ENCODE measurements at regions not wholly inside any gene's neighbourhood (a gene's known extent, or its start where the extent isn't known, plus 50 kb on each side); places are given as distances from the start of the nearest gene placed in this dataset.

- H3K9me3 ChIP-seq = peaks cover 3% of the 10 kb centered on the region; the same call in 1 of the 3 replicates
- H3K27ac ChIP-seq = no peak overlapping the region
- ATAC-seq (no peak), FAIRE-seq (no peak), DNase-seq (ENCODE audit: low read depth in 1 of 2, low spot score in 1 of 2) (no peak)
- no peak overlapping the region for H3K4me3 ChIP-seq
- no peaks in the 10 kb centered on the region for H3K4me1 ChIP-seq
- H3K4me2 ChIP-seq = no peak overlapping the region
- ChIA-PET CTCF (no interaction called here), POLR2A (no interaction called here)
- WGBS (ENCODE audit: missing lambda C conversion rate) = 47% methylated on average over 2 of the region's 2 CpGs
- TF ChIP-seq FOSB (CRISPR knock-in tag; IDR thresholded peaks at IDR 0.05) (no peak), EP300 (IDR thresholded peaks at IDR 0.05) (no peak), BCL3 (IDR thresholded peaks at IDR 0.05) (no peak), TFCP2L1 (CRISPR knock-in tag; IDR thresholded peaks at IDR 0.05) (no peak), RFX5 (IDR thresholded peaks at IDR 0.05) (no peak), ZC3H11A (IDR thresholded peaks at IDR 0.05) (no peak), RARB (CRISPR knock-in tag; IDR thresholded peaks at IDR 0.05) (no peak), MAFK (IDR thresholded peaks at IDR 0.05; ENCODE audit: partially characterized antibody) (no peak), CBX2 (IDR thresholded peaks at IDR 0.05; ENCODE audit: borderline replicate concordance, low read depth) (no peak), NR3C1 (IDR thresholded peaks at IDR 0.05) (no peak), JUN (IDR thresholded peaks at IDR 0.05) (no peak)
These were observed 1771.9 kb downstream of the SI start for GRCh38 chr3:163306405-163306804.

- Histone ChIP-seq H3K9me3 (no peaks in the 10 kb centered on the region), H3K4me3 (no peak overlapping the region), H3K27ac (no peak overlapping the region), H3K4me1 (no peaks in the 10 kb centered on the region), H3K4me2 (no peak overlapping the region)
- DNase-seq (ENCODE audit: low read depth in 1 of 2, low spot score in 1 of 2) (no peak), FAIRE-seq (no peak), ATAC-seq (no peak)
- POLR2A ChIA-PET = no interaction called here
- 20% methylated on average over 2 of the region's 2 CpGs for WGBS (ENCODE audit: missing lambda C conversion rate)
- CTCF ChIA-PET = no interaction called here
- TF ChIP-seq BCL3 (IDR thresholded peaks at IDR 0.05) (no peak), HOXB13 (CRISPR knock-in tag; IDR thresholded peaks at IDR 0.05; ENCODE audit: low read depth) (no peak), RFX5 (IDR thresholded peaks at IDR 0.05) (no peak), ZNF302 (CRISPR knock-in tag; IDR thresholded peaks at IDR 0.05) (no peak), RNF2 (IDR thresholded peaks at IDR 0.05; ENCODE audit: borderline replicate concordance, low read depth) (no peak), MAFK (IDR thresholded peaks at IDR 0.05; ENCODE audit: partially characterized antibody) (no peak), POLR2A (IDR thresholded peaks at IDR 0.05; ENCODE audit: low read length) (no peak), NFE2L2 (conservative IDR thresholded peaks at IDR 0.05; ENCODE audit: low read length) (no peak), HMGXB4 (CRISPR knock-in tag; IDR thresholded peaks at IDR 0.05; ENCODE audit: borderline replicate concordance) (no peak)
These were observed 1777.1 kb downstream of the OTOL1 start for GRCh38 chr3:163273694-163274093.

GRCh38 chr3:163266731-163267130, 1770.1 kb downstream of the OTOL1 start:
- FAIRE-seq (no peak), ATAC-seq (no peak), DNase-seq (ENCODE audit: low read depth in 1 of 2, low spot score in 1 of 2) (no peak)
- Histone ChIP-seq H3K9me3 (no peaks in the 10 kb centered on the region), H3K4me1 (no peaks in the 10 kb centered on the region), H3K27ac (no peak overlapping the region), H3K4me2 (no peak overlapping the region), H3K4me3 (no peak overlapping the region)
- POLR2A ChIA-PET = no interaction called here
- TF ChIP-seq SREBF2 (IDR thresholded peaks at IDR 0.05) (no peak), RARB (CRISPR knock-in tag; IDR thresholded peaks at IDR 0.05) (no peak), ZNF302 (CRISPR knock-in tag; IDR thresholded peaks at IDR 0.05) (no peak), FOSL2 (IDR thresholded peaks at IDR 0.05) (no peak), FOSL2 (CRISPR knock-in tag; IDR thresholded peaks at IDR 0.05) (no peak), E2F6 (IDR thresholded peaks at IDR 0.05; ENCODE audit: borderline replicate concordance, low read depth) (no peak), FOSB (CRISPR knock-in tag; IDR thresholded peaks at IDR 0.05) (no peak), RNF2 (IDR thresholded peaks at IDR 0.05; ENCODE audit: borderline replicate concordance, low read depth) (no peak), ATOH8 (CRISPR knock-in tag; IDR thresholded peaks at IDR 0.05; ENCODE audit: low read depth) (no peak), POLR2A (IDR thresholded peaks at IDR 0.05; ENCODE audit: low read length) (no peak)
- CTCF ChIA-PET = no interaction called here

Data from A549 (cell line).